GM21576 (cell line): ENCODE measurements at regions not wholly inside any gene's neighbourhood (a gene's known extent, or its start where the extent isn't known, plus 50 kb on each side); places are given as distances from the start of the nearest gene placed in this dataset.

Experiments used
- ATAC-seq: cut with Tn5 transposase; IDR thresholded peaks from one replicate; pipeline ENCODE4 v1.9.1; 2021; ENCODE audit warnings: mild to moderate bottlenecking, moderate library complexity; ENCODE audit not compliant: unreplicated experiment

DNA sequence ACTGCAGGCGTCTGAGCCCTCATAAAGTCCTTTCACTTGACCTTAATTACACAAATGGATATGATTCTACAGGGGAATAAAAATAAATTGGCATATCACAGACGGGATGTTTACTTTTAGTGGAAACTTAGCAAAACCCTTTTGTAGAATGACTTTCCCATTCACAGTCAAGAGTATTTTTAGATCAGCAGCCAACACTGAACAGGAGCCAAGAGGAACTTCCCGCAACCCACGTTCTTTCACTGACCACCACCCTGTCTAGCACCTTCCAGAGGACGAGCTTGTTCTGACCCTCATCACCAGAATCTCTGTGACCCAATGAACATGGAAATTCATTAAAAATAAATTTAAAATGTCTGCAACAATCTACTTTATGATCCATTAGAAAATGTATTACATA lies 119.0 kb upstream of the SNTG2 start:
- no peak for ATAC-seq

DNA sequence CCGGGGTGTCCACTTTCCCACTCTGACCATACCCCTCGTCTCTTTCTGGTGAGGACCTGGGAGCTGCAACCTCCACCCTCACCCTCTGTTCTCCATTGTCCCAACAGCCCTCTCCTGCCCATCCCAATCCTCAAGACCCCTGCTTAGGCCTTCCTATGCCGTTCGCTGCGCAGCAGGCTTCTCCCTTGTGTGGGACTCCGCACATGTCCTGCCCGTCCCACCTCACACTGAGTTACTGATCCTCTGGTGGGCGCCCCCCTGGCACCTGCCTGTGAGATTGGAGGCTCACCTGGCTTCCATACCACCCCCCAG lies 119.5 kb upstream of the SNTG2 start:
- ATAC-seq: no peak

DNA sequence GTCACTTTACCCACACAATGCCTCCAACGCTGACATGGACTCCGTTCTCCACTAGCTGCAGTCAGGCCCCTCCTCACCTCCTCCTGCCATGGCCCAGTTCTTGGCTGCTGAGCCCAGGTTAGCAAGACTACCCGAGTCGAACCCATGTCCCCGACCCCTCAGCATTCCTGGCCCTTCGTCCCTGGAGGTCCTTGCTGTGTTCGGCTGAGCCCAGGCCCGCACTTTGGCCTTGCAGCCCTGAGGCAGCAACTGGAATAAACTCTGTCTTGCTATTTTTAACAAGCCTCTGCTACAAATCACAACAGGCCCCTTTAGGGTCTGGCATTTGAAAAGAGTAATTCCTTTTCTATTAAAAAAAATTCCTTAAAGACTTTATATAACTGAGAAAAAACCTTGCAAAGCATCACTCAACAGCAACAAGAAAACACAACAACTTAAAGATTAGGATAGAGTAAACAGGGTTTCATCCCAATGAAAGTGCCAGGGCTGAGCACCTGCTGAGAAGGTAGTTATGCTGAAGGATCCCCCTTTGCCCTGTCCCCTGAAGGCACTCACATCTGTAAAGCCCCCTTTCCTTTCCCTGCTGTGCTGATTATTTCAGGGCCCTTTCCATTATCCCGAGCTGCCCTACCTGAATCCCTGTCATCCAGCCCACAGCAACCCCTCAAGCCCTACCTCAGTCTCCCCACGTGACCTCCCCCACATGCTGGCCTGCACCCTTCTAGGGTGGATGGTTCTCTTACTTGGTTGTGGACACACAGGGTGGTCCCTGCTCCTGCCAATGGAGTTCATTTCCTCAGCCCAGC lies 120.0 kb upstream of the SNTG2 start:
- ATAC-seq: no peak

DNA sequence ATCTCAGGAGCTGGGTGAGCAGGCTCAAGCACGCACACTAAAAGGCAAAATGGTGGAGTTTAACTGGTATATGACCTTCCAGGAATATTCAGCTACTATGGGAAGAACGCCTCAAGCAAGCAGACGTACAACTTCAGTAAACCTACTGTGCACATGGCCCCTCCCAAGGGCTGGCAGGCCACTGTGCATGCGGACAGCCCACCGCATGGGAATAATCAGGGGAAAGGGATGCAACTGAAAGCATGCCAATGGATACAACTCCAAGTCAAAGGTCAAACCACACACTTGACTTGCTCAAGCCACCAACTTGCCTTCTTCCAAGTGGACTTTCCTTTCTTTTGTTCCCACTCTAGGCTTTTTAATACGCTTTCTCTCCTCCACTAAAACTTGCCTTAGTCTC lies 121.6 kb upstream of the SNTG2 start:
- ATAC-seq: no peak

DNA sequence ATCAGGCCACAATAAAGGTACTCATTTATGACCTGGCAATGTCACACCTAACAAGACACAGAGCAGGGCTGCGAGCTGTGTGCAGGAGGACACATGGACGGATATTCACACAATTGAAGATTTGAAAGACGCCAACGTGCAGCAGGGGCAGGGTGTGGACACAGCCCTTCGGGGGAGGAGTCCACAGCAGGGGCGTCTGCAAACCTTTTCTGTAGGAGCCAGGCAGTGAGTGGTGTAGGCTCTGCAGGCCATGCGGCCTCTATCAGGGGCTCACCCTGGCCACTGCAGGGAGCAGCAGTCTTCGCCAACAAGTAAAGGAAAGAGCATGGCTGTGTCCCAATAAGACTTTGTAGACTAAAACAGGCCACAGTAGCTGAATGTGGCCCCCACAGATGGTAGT lies 125.7 kb upstream of the SNTG2 start:
- ATAC-seq: no peak

DNA sequence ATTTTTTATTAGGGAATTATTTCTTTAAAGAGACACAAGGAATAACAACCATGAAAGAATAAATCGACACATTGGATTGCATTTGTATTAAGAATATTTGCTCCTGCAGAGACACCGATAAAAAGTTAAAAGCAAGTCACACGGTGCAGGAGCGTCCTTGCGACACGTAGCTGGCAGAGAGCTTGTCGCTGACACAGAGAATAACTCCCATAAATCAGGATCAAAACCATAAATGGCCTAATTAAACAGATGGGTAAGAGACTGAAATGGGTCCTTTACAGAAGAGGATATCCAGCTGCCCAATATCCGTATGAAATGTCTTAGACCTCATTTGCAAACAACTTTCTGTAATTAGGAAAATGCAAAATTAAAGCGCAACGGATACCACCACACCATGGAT lies 126.1 kb upstream of the SNTG2 start:
- no peak for ATAC-seq

DNA sequence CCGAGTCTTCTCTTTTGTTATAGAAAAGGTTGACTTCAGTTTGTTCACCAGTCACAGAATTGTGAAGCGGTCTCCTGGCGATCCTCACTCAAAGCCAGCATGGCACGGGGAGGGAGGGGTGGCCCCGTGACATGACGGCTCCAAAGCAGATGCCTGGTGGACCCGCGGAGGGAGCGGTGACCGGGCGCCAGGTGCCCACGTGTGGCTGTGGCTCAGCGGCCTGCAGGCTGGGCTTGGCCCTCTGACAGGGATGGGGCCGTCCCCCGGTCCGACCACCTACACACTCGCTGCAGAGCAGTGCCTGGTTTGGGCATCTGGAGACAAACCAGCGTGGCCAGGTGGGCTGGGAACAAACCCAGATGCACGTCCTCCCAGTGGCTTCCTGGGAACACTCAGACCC lies 129.1 kb upstream of the SNTG2 start:
- ATAC-seq: no peak

DNA sequence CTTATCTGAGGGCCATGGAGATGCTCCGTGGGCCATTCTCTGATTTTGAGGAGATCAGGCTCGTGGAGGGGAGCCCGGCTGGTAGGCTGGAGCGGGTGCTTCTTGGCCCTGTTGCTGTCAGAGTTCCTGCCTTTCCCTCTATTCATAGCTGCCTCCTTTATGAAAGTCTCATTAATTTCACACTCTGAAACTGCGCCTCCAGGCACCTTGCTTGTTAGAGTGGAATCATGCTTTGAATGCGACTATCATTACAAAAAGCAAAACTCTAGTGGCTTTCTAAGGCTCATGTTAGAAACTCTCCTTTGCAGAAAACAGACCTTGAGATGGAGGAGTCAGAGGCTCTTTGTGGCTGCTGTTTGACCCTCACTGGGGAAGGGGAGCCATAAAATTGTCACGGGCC lies 131.0 kb upstream of the SNTG2 start:
- ATAC-seq: no peak

DNA sequence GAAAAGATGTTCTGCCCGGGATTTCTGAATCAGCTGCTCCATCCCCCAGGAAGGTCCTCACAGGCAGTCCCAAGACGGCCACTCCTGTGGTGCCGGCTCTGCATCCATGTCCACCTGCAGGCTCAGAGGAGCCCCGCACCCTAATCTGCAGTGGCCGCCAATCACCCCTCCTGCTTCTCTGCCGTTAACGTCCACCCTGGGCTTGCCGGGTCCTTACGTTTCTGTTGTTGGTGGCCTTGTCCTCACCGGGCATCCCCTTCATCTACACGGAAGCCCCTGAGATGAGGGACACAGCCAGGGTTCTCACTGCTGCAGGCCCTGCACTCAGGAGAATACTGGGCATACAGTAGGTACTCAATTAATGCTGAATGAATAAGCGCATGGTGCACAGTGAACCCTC lies 131.5 kb upstream of the SNTG2 start:
- ATAC-seq: no peak

DNA sequence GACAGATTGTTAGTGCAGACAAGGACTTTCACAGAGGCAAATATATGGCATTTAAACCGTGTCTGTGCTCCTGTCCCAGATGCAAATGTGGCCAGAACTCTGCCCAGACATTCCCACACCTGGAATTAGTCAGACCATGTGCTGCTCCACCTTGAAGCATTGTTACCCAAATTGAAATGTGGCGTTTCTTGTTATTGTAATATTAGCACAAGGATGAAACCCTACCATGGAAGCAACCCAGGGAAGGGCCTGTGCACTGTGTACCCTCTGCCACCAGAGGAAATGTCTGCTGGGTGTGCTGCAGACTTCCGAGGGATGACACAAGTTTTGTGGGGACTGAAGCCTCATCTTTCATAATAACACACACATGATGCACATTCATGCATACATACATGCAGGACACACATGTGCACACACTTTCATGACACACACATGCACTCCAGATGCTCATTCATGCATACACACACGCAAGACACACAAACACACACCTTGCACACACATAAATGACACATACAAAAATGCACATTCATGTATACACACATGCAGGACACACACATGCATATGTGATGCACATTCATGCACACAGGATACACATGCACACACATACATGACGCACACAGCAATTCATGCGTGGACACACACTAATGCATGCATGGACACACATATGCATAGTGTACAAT lies 133.2 kb upstream of the SNTG2 start:
- ATAC-seq: no peak

DNA sequence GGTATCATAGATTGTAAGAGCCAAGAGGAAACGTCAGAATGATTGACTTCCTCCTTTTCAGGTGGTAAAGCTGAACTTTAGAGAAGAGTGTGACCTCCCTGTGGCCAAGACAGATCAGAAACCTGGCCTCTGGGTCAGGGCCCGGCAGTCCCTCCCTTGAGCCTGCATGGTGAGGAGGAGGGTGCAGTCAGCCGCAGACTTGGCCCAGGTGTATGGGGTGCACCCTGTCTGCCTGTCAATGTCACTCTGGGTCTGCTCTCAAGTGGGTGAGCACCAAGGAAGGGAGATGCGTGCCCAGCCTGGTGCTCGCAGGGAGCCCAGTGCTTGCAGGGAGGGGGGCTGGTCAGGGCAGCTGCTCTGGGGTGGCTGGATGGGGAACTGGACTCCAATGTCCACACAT lies 134.4 kb upstream of the SNTG2 start:
- ATAC-seq: no peak

DNA sequence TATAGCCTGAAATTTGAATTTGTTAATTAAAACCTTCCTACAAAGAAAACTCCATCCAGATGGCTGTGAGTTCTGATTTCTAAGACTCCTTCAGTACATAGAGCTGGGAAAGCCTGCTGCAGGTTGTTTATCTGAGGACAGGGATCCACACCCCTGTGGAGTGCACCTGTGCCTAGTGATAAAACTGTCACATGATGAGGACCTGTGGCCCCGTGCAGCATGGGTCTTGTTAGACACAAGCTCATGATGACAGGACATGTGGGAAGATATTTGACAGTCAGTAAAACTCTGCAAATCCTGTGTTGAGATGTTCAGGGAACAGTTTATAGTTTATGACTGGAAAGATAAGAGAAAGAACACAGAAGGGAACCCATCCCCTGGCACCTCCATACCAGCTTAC lies 133.2 kb upstream of the TMEM18 start:
- no peak for ATAC-seq

DNA sequence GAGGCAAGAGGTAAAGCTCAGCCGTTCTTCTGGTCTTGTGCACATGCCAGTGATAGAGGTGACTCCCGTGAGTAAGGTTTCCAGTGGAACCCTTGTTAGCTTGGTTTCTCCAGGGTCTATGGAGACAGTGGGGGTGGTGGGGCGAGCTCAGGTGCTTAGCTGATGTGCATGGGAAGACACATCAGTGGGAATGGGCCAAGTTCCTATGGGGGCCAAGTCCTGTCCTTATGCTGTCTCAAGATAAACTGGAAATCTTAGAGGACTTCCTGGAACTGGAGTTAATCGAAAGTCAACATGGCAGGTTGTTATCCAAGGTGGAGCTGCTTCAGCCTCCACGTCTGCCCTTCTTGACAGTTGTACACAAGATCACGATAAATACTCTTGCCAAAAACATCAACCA lies 130.1 kb upstream of the TMEM18 start:
- no peak for ATAC-seq

DNA sequence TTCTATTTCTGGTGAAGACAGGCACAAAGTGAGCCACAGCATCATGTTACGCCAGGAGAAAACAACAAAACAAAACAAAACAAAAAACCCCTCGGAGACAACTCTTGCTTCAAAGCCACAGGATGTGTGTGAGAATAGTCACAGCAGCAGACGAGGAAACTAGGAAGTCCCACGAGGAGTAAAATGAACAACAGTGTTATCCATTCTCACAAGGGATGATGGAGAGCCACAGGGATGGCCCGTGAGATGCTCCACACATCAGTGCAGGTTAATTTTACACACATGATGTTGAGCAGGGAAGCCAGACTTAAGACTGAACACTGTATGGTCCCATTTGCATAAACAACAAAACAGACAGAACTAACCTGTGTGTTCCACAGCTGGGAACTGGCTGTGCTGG lies 128.5 kb upstream of the TMEM18 start:
- no peak for ATAC-seq

DNA sequence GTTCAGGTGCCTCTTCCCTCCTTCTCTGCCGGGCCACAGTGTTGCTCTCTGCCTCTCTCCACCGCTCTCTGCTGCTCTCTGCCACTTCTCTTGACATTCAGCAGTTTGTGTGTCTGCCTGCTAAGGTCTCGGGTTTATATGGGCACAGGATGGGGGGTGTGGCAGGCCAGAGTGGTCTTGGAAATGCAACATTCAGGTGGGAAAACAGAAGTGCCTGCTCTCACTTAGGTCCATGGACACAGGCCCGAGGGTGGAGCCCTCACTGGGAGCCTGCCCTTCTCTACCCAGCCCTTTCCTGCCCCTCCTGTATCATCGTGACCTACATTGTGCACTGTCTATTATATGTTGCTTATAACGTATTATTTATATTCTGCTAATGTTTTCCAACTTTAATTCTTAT lies 120.8 kb upstream of the TMEM18 start:
- no peak for ATAC-seq

DNA sequence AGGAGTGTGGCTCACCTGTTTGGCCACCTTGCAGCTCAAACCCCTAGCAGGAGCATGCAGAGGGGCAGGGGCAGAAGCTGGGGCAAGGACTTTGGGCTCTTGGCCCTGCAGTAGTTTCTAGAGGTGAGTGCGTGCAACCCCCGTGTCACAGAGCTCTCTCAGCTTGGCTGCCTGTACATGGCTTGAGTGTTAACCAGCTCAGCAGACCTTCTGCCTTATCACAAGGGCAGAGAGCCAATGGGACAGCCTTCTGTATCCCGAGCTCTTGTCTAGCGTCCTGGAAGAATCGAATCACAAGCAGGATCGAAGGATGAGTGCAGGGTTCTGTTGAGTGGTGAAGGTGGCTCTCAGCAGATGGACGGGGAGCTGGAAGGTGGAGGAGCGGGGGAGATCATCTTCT lies 120.3 kb upstream of the TMEM18 start:
- no peak for ATAC-seq

DNA sequence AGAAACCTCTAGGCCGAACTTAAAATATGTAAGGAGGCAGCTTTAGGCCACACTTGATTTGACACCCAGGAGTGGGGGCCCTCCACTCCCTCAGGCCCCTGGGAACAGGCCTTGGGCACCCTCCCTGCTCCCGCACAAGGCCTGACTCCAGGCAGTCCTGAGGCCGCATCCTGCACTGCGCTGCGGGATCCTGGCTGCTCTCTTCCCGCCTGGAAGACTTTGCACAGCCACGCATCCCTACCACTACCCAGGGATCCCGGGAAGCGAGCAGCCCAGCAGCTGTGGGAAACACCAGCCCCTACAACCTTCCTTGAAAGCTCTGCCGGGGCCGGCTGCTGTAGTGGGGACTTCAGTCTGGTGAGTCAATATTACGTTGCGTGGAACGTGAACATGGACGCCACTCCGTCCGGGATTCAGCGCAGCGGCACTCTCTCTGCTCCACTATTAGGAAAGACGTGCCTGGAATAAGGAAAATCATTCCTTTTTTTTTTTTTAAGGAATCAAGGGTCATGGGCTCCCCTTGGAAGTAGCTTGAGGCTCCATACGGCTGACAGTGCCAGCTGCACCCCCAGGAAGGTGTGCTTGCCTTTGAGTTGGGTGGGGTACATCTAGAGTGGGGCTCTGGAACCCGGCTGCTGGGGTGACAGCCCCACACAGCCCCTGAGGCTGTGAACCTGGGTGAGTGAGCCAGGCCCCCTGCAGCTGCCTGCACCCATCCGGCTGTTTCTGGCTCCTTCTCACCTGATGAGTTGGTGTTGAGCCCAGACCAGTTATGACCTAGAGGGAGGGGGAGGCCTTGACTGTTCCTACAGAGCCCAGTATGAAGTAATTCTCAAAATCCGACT lies 119.2 kb upstream of the TMEM18 start:
- no peak for ATAC-seq

DNA sequence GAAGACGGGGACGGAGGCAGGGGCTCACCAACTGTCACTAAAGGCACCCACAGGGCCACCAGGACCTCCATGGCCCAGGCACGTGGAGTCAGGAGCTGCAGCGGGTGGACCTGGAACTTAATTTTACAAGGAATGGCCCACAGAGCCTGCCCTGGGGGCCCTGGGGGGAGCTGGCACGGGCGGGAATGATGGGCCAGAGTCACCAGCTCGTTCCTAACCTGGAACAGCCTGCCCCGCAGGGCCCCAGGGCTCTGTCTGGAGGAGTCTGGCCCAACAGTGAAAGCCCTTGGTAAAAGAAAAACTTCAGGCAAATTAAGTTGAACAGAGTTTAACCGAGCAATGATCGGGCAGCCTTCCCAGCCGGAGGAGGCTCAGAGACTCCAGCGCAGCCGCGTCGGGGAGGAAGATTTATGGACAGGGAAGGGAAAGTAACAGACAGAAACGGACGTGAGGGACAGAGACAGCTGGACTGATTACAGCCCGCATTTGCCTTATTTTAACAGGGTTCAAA lies 118.4 kb upstream of the TMEM18 start:
- ATAC-seq: no peak

DNA sequence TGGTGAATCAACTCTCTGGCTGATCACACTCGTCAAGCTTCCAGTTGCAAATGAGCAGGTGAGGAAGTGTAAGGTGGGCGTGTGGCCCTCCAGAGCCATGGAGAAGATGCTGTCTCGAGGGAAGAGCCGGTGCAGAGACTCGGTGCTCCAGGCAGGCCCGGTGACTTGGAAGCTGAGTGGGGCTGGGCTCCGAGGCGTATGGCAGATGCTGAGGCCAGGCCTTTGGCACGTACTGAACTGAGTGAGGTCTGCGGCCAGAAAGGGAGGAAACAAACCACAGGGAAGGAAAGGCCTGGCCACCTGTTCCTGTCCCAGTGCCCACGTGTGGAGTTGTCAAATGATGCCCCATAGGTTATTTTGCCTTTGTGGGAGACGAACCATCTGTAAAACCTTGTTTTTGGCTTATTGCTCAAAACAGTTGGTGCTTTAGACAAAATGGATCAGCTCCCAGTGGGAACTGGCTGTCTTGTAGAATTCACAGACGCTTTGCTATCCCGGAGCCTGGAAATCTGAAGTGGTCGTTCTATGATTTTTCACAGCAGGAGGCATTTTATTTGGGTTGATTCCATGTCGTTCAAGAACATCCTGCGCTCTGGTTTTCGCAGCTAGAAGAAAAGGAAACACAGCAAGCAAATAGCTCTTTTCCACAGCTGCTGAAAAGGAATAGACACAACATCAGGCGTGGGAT lies 117.5 kb upstream of the TMEM18 start:
- ATAC-seq: no peak

DNA sequence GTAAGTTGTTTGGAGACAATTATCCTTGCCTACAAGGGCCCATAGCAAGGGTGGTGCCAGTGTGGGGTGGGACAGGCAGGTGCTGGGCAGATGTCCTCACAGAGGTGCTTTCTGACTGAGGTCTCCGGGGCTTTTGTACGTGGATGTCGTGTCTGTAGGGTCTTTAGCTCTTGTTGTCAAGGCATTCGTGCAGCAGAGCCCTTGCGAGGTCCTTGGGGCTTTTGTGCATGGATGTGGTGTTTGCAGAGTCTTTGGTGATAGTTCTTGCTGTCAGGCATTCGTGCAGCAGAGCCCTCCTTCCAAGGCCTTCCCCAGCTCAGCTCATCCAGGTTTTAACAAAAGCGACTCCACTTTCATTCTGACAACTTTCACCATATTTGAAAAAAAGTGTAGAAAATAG lies 116.0 kb upstream of the TMEM18 start:
- ATAC-seq: no peak

DNA sequence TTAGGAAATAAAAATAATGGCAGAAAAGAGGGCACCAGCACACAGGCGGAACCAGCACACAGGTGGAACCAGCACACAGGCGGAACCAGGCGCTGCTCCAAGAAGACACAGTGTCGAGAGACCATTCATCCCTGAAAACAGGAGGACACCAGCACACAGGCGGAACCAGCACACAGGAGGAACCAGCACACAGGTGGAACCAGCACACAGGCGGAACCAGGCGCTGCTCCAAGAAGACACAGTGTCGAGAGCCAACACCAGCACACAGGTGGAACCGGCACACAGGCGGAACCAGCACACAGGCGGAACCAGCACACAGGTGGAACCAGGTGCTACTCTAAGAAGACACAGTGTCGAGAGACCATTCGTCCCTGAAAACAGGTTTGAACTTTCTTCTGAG lies 115.5 kb upstream of the TMEM18 start:
- ATAC-seq: no peak
